ENCODE measurements at regions not wholly inside any gene's neighbourhood (a gene's known extent, or its start where the extent isn't known, plus 50 kb on each side); places are given as distances from the start of the nearest gene placed in this dataset.

DNA sequence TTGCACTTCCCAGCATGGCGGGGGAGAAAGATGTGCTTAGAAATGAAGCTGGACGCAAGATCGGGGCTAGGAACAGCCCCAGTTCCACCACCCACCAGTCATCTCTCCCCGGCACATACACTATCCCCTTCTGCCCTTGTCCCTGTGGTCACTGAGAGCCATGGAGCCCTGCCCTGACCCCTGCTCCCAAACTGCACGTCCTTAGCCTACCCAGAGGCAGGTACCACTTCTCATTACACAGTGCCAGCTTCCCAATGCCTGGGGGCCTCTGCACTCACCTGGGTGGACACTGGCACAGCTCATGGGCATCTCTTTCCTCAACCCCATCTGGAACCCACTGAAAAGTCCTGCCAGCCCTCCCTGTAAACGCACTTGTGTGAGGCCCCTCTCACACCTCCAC, 139.3 kb upstream of the PRR20G start:
- TF ChIP-seq, protein P1, sequence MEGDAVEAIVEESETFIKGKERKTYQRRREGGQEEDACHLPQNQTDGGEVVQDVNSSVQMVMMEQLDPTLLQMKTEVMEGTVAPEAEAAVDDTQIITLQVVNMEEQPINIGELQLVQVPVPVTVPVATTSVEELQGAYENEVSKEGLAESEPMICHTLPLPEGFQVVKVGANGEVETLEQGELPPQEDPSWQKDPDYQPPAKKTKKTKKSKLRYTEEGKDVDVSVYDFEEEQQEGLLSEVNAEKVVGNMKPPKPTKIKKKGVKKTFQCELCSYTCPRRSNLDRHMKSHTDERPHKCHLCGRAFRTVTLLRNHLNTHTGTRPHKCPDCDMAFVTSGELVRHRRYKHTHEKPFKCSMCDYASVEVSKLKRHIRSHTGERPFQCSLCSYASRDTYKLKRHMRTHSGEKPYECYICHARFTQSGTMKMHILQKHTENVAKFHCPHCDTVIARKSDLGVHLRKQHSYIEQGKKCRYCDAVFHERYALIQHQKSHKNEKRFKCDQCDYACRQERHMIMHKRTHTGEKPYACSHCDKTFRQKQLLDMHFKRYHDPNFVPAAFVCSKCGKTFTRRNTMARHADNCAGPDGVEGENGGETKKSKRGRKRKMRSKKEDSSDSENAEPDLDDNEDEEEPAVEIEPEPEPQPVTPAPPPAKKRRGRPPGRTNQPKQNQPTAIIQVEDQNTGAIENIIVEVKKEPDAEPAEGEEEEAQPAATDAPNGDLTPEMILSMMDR (IDR thresholded peaks at IDR 0.05), result no peak
- TF ChIP-seq POLR2A (IDR thresholded peaks at IDR 0.05) (no peak), EP300 (IDR thresholded peaks at IDR 0.05) (no peak)
